ENCODE measurements at regions not wholly inside any gene's neighbourhood (a gene's known extent, or its start where the extent isn't known, plus 50 kb on each side); places are given as distances from the start of the nearest gene placed in this dataset.

DNA sequence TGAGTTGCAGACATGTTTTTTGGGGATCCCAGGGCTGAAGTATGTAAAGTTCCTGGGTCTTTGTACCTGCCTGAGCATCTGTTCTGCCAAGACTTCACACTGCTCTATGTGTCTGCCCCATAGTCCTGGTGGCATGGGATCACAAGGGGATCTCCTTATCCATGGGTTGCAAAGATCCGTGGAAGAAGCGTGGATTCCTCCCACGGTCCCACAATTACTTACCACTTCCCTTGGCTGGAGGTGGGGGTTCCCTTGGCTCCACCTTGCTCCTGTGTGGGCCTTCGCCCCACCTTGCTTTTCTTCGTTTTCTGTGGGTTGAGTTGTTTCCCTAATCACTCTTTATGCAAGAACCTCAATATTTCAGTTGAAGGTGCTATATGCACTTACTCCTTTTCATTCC lies 157.4 kb upstream of the CHORDC1 start:
- TF ChIP-seq, protein P1, sequence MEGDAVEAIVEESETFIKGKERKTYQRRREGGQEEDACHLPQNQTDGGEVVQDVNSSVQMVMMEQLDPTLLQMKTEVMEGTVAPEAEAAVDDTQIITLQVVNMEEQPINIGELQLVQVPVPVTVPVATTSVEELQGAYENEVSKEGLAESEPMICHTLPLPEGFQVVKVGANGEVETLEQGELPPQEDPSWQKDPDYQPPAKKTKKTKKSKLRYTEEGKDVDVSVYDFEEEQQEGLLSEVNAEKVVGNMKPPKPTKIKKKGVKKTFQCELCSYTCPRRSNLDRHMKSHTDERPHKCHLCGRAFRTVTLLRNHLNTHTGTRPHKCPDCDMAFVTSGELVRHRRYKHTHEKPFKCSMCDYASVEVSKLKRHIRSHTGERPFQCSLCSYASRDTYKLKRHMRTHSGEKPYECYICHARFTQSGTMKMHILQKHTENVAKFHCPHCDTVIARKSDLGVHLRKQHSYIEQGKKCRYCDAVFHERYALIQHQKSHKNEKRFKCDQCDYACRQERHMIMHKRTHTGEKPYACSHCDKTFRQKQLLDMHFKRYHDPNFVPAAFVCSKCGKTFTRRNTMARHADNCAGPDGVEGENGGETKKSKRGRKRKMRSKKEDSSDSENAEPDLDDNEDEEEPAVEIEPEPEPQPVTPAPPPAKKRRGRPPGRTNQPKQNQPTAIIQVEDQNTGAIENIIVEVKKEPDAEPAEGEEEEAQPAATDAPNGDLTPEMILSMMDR (IDR thresholded peaks at IDR 0.05; ENCODE audit: low read depth, low read length): no peak
- no peak for DNase-seq (ENCODE audit: low read depth in 2 of 2)
- no peak overlapping the region for H3K4me3 ChIP-seq (replicated peaks in 1 of 2; ENCODE audit: low read depth in 2 of 2, low read length in 2 of 2)

DNA sequence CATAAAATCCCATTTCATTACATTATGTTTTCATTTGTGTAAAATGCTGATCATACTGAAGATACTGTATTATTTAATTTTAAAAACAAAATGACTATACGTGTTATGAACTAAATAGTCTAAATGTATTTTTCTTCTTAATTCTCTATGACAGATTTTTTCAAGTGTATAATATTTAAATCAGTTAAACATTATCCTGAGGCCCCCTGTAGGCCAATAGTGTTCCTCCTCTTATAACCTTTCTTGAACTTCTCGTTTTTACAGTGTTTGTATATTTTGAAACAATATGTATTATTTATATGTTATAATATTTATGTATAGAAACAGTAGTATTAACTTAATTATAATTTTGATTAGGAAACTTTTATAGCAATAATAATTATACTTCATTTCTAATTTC lies 151.1 kb upstream of the CHORDC1 start:
- TF ChIP-seq, protein P1 (IDR thresholded peaks at IDR 0.05; ENCODE audit: low read depth, low read length): no peak
- no peak overlapping the region for H3K4me3 ChIP-seq (replicated peaks in 1 of 2; ENCODE audit: low read depth in 2 of 2, low read length in 2 of 2)
- DNase-seq (ENCODE audit: low read depth in 2 of 2): no peak

DNA sequence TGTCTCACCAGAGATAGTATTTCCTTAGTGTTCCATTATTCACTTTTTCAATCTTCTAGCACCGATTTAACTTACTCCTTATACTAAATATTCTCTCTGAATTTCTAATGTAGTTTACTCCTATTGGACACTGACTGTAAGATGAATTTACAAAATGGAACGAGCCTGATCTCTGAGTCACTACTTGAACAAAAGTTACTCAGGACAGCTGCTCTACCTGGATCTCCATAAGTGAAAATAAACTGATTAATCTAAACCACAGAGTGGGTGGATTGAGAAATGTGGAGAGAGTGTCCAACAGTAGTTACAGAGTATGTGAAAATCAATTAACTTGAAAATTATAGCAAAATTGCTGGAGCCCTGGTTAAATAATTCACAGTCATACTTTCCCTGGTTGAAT lies 141.7 kb upstream of the CHORDC1 start:
- DNase-seq (ENCODE audit: low read depth in 2 of 2): no peak
- H3K4me3 ChIP-seq (replicated peaks in 1 of 2; ENCODE audit: low read depth in 2 of 2, low read length in 2 of 2): no peak overlapping the region
- TF ChIP-seq, protein P1 (IDR thresholded peaks at IDR 0.05; ENCODE audit: low read depth, low read length): no peak

DNA sequence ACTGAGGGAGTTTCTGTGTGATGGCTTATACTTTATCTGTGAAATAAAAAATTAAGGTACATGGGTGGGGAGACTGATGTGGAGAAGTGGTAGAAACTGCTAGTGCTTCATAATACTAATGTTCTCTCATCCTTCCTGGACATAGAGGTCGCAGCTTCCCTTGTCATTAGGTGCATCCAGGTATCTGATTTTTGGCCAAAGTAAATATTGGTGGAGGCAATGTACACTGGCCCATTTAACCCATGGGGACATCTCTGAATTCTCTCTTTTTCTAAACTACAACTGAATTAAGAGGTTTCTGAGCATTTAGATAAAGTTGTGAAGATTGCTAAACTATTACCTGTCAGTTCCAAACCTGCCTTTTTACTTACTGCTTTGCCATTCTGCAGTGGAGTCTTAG lies 140.9 kb upstream of the CHORDC1 start:
- DNase-seq (ENCODE audit: low read depth in 2 of 2): no peak
- TF ChIP-seq, protein P1 (IDR thresholded peaks at IDR 0.05; ENCODE audit: low read depth, low read length): no peak

DNA sequence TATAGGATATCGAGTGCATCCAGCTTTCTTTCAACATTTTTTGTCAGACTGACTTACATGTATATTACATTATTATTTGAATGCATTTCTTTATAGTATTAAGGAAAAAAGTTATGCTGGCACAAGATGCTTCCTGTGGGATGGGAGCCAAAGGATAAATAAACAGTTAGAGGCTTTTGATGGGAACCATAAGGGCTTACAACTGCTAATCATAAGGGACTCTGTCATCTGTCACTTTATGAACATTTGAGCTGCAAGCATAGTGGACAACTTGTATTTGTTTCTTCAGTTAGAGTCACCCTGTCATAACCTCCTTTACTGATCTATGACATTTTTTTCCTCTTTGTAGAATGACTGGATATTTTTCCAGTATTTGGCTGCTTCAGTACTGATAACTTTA lies 132.4 kb upstream of the CHORDC1 start:
- DNase-seq (ENCODE audit: low read depth in 2 of 2): no peak
- no peak overlapping the region for H3K4me3 ChIP-seq (replicated peaks in 1 of 2; ENCODE audit: low read depth in 2 of 2, low read length in 2 of 2)
- TF ChIP-seq, protein P1 (IDR thresholded peaks at IDR 0.05; ENCODE audit: low read depth, low read length): no peak

More for the DNA sequence above, 140.9 kb upstream of the CHORDC1 start:
- H3K4me3 ChIP-seq (replicated peaks in 1 of 2; ENCODE audit: low read depth in 2 of 2, low read length in 2 of 2): no peak overlapping the region

DNA sequence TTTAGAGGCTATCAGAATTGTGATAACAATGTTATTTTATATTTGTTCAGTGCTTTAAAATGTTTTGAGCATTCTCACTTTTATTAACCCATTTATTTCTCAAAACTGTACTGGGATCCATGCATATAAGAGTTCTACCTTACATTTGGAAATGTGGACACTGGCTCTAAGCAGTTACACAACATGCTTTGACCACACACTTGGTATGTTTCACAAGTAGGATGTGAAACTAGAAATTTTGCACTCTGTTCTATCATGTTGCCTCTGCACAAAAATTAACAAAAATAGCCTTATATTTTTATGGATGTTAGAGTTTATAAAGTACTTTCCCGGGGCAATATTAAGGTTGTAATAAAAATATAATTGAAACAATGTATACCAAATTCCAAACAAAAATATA lies 126.9 kb upstream of the CHORDC1 start:
- no peak overlapping the region for H3K4me3 ChIP-seq (replicated peaks in 1 of 2; ENCODE audit: low read depth in 2 of 2, low read length in 2 of 2)
- TF ChIP-seq, protein P1 (IDR thresholded peaks at IDR 0.05; ENCODE audit: low read depth, low read length): no peak
- DNase-seq (ENCODE audit: low read depth in 2 of 2): no peak

DNA sequence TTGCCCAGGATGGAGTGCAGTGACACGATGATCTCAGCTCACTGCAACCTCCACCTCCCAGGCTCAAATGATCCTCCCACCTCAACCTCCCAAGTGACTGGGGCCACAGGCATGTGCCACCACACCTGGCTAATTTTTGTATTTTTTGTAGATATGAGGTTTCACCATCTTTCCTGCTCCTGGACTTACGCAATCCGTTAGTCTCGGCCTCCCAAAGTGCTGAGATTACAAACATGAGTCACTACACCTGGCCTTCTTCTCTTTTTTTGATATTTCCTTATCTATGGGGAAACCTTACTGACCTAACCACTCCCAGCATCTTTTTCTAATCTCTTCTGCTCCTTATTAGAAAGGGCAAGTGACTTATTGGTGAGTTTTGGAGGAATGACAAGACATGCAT lies 121.7 kb upstream of the CHORDC1 start:
- TF ChIP-seq, protein P1 (IDR thresholded peaks at IDR 0.05; ENCODE audit: low read depth, low read length): no peak

More for the DNA sequence above, 121.7 kb upstream of the CHORDC1 start:
- H3K4me3 ChIP-seq (replicated peaks in 1 of 2; ENCODE audit: low read depth in 2 of 2, low read length in 2 of 2): no peak overlapping the region
- DNase-seq (ENCODE audit: low read depth in 2 of 2): no peak

Data from cardiac fibroblast (primary cell).